Spleen (tissue), 11 donors: ENCODE measurements at regions not wholly inside any gene's neighbourhood (a gene's known extent, or its start where the extent isn't known, plus 50 kb on each side); places are given as distances from the start of the nearest gene placed in this dataset.

Experiments used
- DNase-seq: peaks from one replicate; pipeline ENCODE4 v3.0.0-alpha.2; 2020
- H3K27ac ChIP-seq, 8 donors: fragments of 200-600 bp; sonication (generic) in 7 of 8; 1 replicate in 4 of 8; 2 replicates in 4 of 8; pipeline versions ENCODE4 v1.5.0 to v1.8.0; 2016 to 2021; ENCODE audit warnings: inconsistent platforms in 4 of 8, mild to moderate bottlenecking in 4 of 8, moderate library complexity in 1 of 8
- H3K27me3 ChIP-seq, 7 donors: fragments of 200-600 bp; sonication (generic) in 6 of 7; replicated peaks in 1 of 7; 1 replicate in 4 of 7; 2 replicates in 3 of 7; pipeline versions ENCODE4 v1.5.0 to v1.8.0; 2016 to 2021; ENCODE audit warnings: inconsistent platforms in 3 of 7, mild to moderate bottlenecking in 1 of 7
- H3K36me3 ChIP-seq, 6 donors: fragments of 200-600 bp; sonication (generic) in 5 of 6; 1 replicate in 4 of 6; 2 replicates in 2 of 6; pipeline versions ENCODE4 v1.5.0 to v1.8.0; 2016 to 2021; ENCODE audit warnings: inconsistent platforms in 2 of 6
- H3K4me1 ChIP-seq, 6 donors: fragments of 200-600 bp; sonication (generic) in 5 of 6; 1 replicate in 3 of 6; 2 replicates in 3 of 6; pipeline versions ENCODE4 v1.5.0 to v1.8.0; 2016 to 2021; ENCODE audit warnings: inconsistent platforms in 3 of 6
- H3K4me3 ChIP-seq, 8 donors: fragments of 200-600 bp; sonication (generic) in 7 of 8; 1 replicate in 4 of 8; 2 replicates in 4 of 8; pipeline versions ENCODE4 v1.5.0 to v1.8.0; 2016 to 2021; ENCODE audit warnings: inconsistent platforms in 4 of 8, mild to moderate bottlenecking in 4 of 8, moderate library complexity in 2 of 8
- H3K9me3 ChIP-seq, 8 donors: fragments of 200-600 bp; sonication (generic) in 7 of 8; 1 replicate in 4 of 8; 2 replicates in 4 of 8; pipeline versions ENCODE4 v1.5.0 to v1.8.0; 2016 to 2021; ENCODE audit warnings: inconsistent platforms in 4 of 8
- POLR2A ChIP-seq, 3 donors: fragments of 450-650 bp; IDR thresholded peaks; one replicate each; pipeline ENCODE4 v1.5.1; 2017; ENCODE audit warnings: antibody characterized with exemption in 3 of 3, mild to moderate bottlenecking in 1 of 3
- POLR2AphosphoS5 ChIP-seq, 3 donors: sonication (generic); formaldehyde crosslinking; IDR thresholded peaks; one replicate each; pipeline ENCODE4 v1.5.1; 2017; ENCODE audit warnings: antibody characterized with exemption in 3 of 3
- WGBS, 5 donors: extraction: QIAGEN DNeasy Blood & Tissue Kit in 3 of 5; methylation state at CpG; one replicate each; pipeline versions ENCODE4 v1.1.5 to v1.1.7; 2013 to 2018; 5-methylcytosine and 5-hydroxymethylcytosine counted together
- intact Hi-C: fragments of 100-400 bp; cut with DNase I; formaldehyde crosslinking; loops from one replicate; pipeline ENCODE4 v1.15.0; 2023; ENCODE audit warnings: low total_unique reads
- TF ChIP-seq, protein P1 (sequence below), 11 experiments: fragments of 200-600 bp in 7 of 11; fragments of 450-650 bp in 4 of 11; sonication (generic) in 4 of 11; IDR thresholded peaks in 8 of 11; conservative IDR thresholded peaks in 3 of 11; 1 replicate in 7 of 11; 2 replicates in 4 of 11; pipeline versions ENCODE4 v1.4.0 to v1.8.0; 2016 to 2021; ENCODE audit warnings: antibody characterized with exemption in 11 of 11, inconsistent platforms in 4 of 11, mild to moderate bottlenecking in 1 of 11
- donor health status: healthy with polysubstance abuse.
- donor health status: DM: no; HTN: no; CAD: no; lungs with moderate emphysema.
- donor health status: DM: no; HTN: no; CAD: no.
- donor health status: Bipolar disorder and iron deficiency.
- donor health status: healthy.
- donor health status: DM: no; HTN: no; CAD: no.
- donor health status: DM: yes; HTN: yes; CAD: no.

DNA sequence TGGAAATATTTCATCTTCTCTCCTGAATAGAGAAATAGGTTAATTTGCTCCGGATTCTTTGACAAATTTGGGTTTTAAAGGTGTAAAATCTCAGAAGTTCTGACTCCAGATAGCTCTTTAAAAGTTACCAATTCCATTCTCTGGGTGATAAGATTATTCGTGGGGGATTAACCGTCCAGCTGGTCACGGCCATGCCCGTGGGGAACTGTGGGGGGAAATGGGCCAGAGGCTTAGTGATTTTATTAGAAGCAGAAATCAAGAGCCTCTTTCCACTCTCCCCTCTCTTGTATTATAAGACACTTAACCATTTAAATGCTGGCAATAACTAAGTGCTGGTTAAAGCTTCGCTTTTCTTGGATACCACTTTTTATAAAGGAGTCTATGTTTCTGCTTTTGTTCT, 376.4 kb upstream of the KAZN start:
- TF ChIP-seq POLR2AphosphoS5 (IDR thresholded peaks at IDR 0.05): no peak
- TF ChIP-seq POLR2A (IDR thresholded peaks at IDR 0.05): no peak
- TF ChIP-seq, protein P1, sequence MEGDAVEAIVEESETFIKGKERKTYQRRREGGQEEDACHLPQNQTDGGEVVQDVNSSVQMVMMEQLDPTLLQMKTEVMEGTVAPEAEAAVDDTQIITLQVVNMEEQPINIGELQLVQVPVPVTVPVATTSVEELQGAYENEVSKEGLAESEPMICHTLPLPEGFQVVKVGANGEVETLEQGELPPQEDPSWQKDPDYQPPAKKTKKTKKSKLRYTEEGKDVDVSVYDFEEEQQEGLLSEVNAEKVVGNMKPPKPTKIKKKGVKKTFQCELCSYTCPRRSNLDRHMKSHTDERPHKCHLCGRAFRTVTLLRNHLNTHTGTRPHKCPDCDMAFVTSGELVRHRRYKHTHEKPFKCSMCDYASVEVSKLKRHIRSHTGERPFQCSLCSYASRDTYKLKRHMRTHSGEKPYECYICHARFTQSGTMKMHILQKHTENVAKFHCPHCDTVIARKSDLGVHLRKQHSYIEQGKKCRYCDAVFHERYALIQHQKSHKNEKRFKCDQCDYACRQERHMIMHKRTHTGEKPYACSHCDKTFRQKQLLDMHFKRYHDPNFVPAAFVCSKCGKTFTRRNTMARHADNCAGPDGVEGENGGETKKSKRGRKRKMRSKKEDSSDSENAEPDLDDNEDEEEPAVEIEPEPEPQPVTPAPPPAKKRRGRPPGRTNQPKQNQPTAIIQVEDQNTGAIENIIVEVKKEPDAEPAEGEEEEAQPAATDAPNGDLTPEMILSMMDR (IDR thresholded peaks at IDR 0.05 in 8 of 11, conservative IDR thresholded peaks at IDR 0.05 in 3 of 11): no peak
- no peak for DNase-seq
- no peaks in the 10 kb centered on the region for H3K4me1 ChIP-seq
- H3K9me3 ChIP-seq: peaks cover 6 to 41% (median 18%) of the 10 kb centered on the region in 8 donors
- intact Hi-C loops: no loop called here
- H3K27ac ChIP-seq: no peak overlapping the region
- H3K4me3 ChIP-seq: no peak overlapping the region
- no peaks in the 10 kb centered on the region for H3K36me3 ChIP-seq
- 51 to 71% (median 67%) methylated on average over 6 of the region's 6 CpGs for WGBS, 5 donors
- peaks cover 0 to 22% (median 0%) of the 10 kb centered on the region in 7 donors for H3K27me3 ChIP-seq

- TF ChIP-seq POLR2A (IDR thresholded peaks at IDR 0.05) (no peak), POLR2AphosphoS5 (IDR thresholded peaks at IDR 0.05) (no peak)
- TF ChIP-seq, protein P1 (IDR thresholded peaks at IDR 0.05 in 8 of 11, conservative IDR thresholded peaks at IDR 0.05 in 3 of 11): no peak
- Histone ChIP-seq H3K36me3 (no peaks in the 10 kb centered on the region), H3K9me3 (peaks cover 0 to 24% (median 12%) of the 10 kb centered on the region in 8 donors), H3K27ac (no peak overlapping the region), H3K4me3 (no peak overlapping the region), H3K4me1 (no peaks in the 10 kb centered on the region), H3K27me3 (peaks cover 0 to 18% (median 0%) of the 10 kb centered on the region in 7 donors)
- no peak for DNase-seq
- 76 to 96% (median 88%) methylated on average over 1 of the region's 1 CpG for WGBS, 5 donors
- intact Hi-C loops: no loop called here
Measured at GRCh38 chr1:14228677-14229076, 369.8 kb upstream of the KAZN start.

GRCh38 chr1:14233510-14233909, 365.0 kb upstream of the KAZN start:
- H3K9me3 ChIP-seq: peaks cover 0 to 15% (median 12%) of the 10 kb centered on the region in 8 donors
- no peak overlapping the region for H3K27ac ChIP-seq
- no peaks in the 10 kb centered on the region for H3K4me1 ChIP-seq
- TF ChIP-seq POLR2AphosphoS5 (IDR thresholded peaks at IDR 0.05) (no peak), POLR2A (IDR thresholded peaks at IDR 0.05) (no peak)
- TF ChIP-seq, protein P1 (IDR thresholded peaks at IDR 0.05 in 8 of 11, conservative IDR thresholded peaks at IDR 0.05 in 3 of 11): no peak
- H3K27me3 ChIP-seq: peaks cover 0 to 11% (median 0%) of the 10 kb centered on the region in 7 donors
- no peaks in the 10 kb centered on the region for H3K36me3 ChIP-seq
- H3K4me3 ChIP-seq: no peak overlapping the region
- DNase-seq: no peak
- intact Hi-C loops: no loop called here
- WGBS, 5 donors: 55 to 62% (median 58%) methylated on average over 2 of the region's 2 CpGs

GRCh38 chr1:14236097-14236496, 362.4 kb upstream of the KAZN start:
- Histone ChIP-seq H3K4me1 (no peaks in the 10 kb centered on the region), H3K27me3 (peaks cover 0 to 11% (median 0%) of the 10 kb centered on the region in 7 donors), H3K4me3 (no peak overlapping the region), H3K27ac (no peak overlapping the region), H3K9me3 (peaks cover 0 to 14% (median 11%) of the 10 kb centered on the region in 8 donors), H3K36me3 (no peaks in the 10 kb centered on the region)
- no peak for DNase-seq
- intact Hi-C loops: no loop called here
- TF ChIP-seq POLR2A (IDR thresholded peaks at IDR 0.05) (no peak), POLR2AphosphoS5 (IDR thresholded peaks at IDR 0.05) (no peak)
- TF ChIP-seq, protein P1 (IDR thresholded peaks at IDR 0.05 in 8 of 11, conservative IDR thresholded peaks at IDR 0.05 in 3 of 11): no peak
- WGBS, 5 donors: 77 to 88% (median 83%) methylated on average over 2 of the region's 2 CpGs
